C4-2B (cell line): ENCODE measurements at regions not wholly inside any gene's neighbourhood (a gene's known extent, or its start where the extent isn't known, plus 50 kb on each side); places are given as distances from the start of the nearest gene placed in this dataset.

Source experiments
- CTCF ChIP-seq: fragments of 450-650 bp; conservative IDR thresholded peaks from 2 replicates; pipeline ENCODE4 v1.5.1; 2017; ENCODE audit warnings: mild to moderate bottlenecking
- ZFX ChIP-seq: fragments of 450-650 bp; IDR thresholded peaks from 2 replicates; pipeline ENCODE4 v1.6.1; 2017

- TF ChIP-seq CTCF (no peak), ZFX (no peak)
Observed at GRCh38 chr11:131092469-131092868, 176.2 kb upstream of the SNX19 start.
